ENCODE measurements at regions not wholly inside any gene's neighbourhood (a gene's known extent, or its start where the extent isn't known, plus 50 kb on each side); places are given as distances from the start of the nearest gene placed in this dataset.
"Not testable (repeated sequence)": the region's sequence is repeated elsewhere in the genome, so short reads cannot be mapped to it uniquely, and the experiment has no call there.

DNA sequence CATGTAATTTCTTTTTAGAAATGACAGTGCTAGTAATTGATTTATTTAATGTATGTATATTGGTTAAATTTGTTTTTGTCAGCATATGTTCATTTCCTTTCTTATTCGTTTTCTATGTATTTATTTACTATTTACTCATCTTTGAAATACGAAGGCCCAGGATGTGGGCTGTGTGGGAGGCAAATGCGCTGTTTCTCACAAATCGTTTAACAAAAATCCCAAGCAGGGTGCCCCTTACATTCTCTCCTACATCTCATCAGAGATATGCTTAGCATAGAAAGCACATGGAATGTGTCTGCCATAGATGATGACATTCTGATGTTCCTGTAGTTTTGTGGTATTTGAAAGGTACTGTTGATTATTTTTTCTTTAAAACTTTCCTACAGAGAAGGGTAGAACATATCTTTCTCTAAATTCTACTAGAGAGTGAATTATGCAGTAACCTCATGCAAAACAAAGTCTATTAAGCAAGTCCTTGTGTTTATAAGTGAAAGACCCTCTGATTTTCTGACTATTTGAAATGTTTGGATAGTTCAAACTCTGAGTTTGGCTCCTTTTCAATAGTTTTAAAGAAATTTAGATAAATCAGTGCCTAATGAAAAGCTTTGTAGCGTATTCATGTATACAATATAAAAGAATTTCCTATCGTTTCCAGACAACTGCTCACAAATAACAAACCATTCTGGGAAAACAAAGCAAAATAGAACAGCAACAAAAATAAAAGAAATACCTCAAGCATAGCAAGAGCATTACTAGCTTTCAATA, 111.1 kb upstream of the VGLL3 start:
- Histone ChIP-seq H3K4me2 (replicated peaks; ENCODE audit: extremely low read depth, low read length, poor library complexity, severe bottlenecking) (no peak overlapping the region), H4K20me1 (ENCODE audit: insufficient read depth, low read length) (no peaks in the 10 kb centered on the region), H3K9me3 (replicated peaks in 1 of 2; ENCODE audit: control insufficient read depth in 1 of 2, insufficient read depth in 1 of 2, low read length in 2 of 2) (peaks cover 6 to 18% of the 10 kb centered on the region in 2 donors), H3K27ac (ENCODE audit: low read depth in 1 of 2, low read length in 2 of 2) (no peak overlapping the region), H3K79me2 (ENCODE audit: insufficient read depth, low read length) (no peaks in the 10 kb centered on the region), H3K36me3 (replicated peaks in 1 of 2; ENCODE audit: control insufficient read depth in 1 of 2, insufficient read depth in 2 of 2, low read length in 2 of 2) (no peaks in the 10 kb centered on the region), H2AFZ (ENCODE audit: insufficient read depth, low read depth, low read length, poor library complexity, severe bottlenecking) (no peak overlapping the region), H3K27me3 (ENCODE audit: control insufficient read depth in 2 of 2, insufficient read depth in 2 of 2, low read length in 2 of 2) (no peaks in the 10 kb centered on the region), H3K9ac (ENCODE audit: insufficient read depth, low read length, poor library complexity, severe bottlenecking) (no peak overlapping the region), H3K4me3 (replicated peaks in 1 of 3; ENCODE audit: low read depth in 2 of 3, low read length in 3 of 3) (no peak overlapping the region), H3K4me1 (ENCODE audit: control insufficient read depth in 1 of 2, insufficient read depth in 2 of 2, low read length in 2 of 2) (no peaks in the 10 kb centered on the region)
- intact Hi-C loops (cut with micrococcal nuclease), result no loop called here
- Mint-ChIP-seq H3K36me3 (peaks cover 3% of the 10 kb centered on the region in 2 donors), H3K4me1 (no peaks in the 10 kb centered on the region), H3K27ac (no peak overlapping the region), H3K9me3 (peaks cover 16 to 26% (median 20%) of the 10 kb centered on the region in 7 donors), H3K4me3 (no peak overlapping the region), H3K27me3 (ENCODE audit: low read depth in 3 of 3) (peaks cover 0 to 3% (median 1%) of the 10 kb centered on the region in 3 donors)
- no peak for TF ChIP-seq CTCF (IDR thresholded peaks at IDR 0.05)
- DNase-seq, result no peak
- WGBS (ENCODE audit: insufficient coverage), result no CpG with 5 or more reads among the region's 6 CpGs

DNA sequence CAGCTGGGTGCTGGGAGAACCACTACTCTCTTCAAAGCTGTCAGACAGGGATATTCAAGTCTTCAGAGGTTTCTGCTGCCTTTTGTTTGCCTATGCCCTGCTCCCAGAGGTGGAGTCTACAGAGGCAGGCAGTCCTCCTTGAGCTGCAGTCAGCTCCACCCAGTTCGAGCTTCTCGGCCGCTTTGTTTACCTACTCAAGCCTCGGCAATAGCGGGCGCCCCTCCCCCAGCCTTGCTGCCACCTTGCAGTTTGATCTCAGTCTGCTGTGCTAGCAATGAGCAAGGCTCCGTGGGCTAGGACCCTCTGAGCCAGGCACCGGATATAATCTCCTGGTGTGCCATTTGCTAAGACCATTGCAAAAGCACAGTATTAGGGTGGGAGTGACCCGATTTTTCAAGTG, 106.8 kb upstream of the VGLL3 start:
- H3K27ac Mint-ChIP-seq; DNase-seq; H3K36me3 Mint-ChIP-seq; H3K4me3 Mint-ChIP-seq; H4K20me1 ChIP-seq (ENCODE audit: insufficient read depth, low read length); H3K79me2 ChIP-seq (ENCODE audit: insufficient read depth, low read length); H2AFZ ChIP-seq (ENCODE audit: insufficient read depth, low read depth, low read length, poor library complexity, severe bottlenecking); intact Hi-C loops (cut with micrococcal nuclease); H3K27me3 Mint-ChIP-seq (ENCODE audit: low read depth in 3 of 3); H3K27me3 ChIP-seq (ENCODE audit: control insufficient read depth in 2 of 2, insufficient read depth in 2 of 2, low read length in 2 of 2); H3K9ac ChIP-seq (ENCODE audit: insufficient read depth, low read length, poor library complexity, severe bottlenecking); H3K4me1 Mint-ChIP-seq; H3K4me1 ChIP-seq (ENCODE audit: control insufficient read depth in 1 of 2, insufficient read depth in 2 of 2, low read length in 2 of 2); H3K4me3 ChIP-seq (replicated peaks in 1 of 3; ENCODE audit: low read depth in 2 of 3, low read length in 3 of 3); H3K36me3 ChIP-seq (replicated peaks in 1 of 2; ENCODE audit: control insufficient read depth in 1 of 2, insufficient read depth in 2 of 2, low read length in 2 of 2); H3K27ac ChIP-seq (ENCODE audit: low read depth in 1 of 2, low read length in 2 of 2); H3K4me2 ChIP-seq (replicated peaks; ENCODE audit: extremely low read depth, low read length, poor library complexity, severe bottlenecking): not testable (repeated sequence)
- H3K9me3 Mint-ChIP-seq, result peaks cover 15 to 33% (median 24%) of the 10 kb centered on the region in 7 donors
- 92% methylated on average over 9 of the region's 9 CpGs for WGBS (ENCODE audit: insufficient coverage)
- H3K9me3 ChIP-seq (replicated peaks in 1 of 2; ENCODE audit: control insufficient read depth in 1 of 2, insufficient read depth in 1 of 2, low read length in 2 of 2), result peaks cover 6 to 14% of the 10 kb centered on the region in 2 donors

Data from CD14-positive monocyte (primary cell).